CD14-positive monocyte (primary cell): ENCODE measurements at regions not wholly inside any gene's neighbourhood (a gene's known extent, or its start where the extent isn't known, plus 50 kb on each side); places are given as distances from the start of the nearest gene placed in this dataset.

Experiments
- DNase-seq, 3 donors: peaks; one replicate each; pipeline ENCODE4 v3.0.0-alpha.2; 2011 to 2022
- H2AFZ ChIP-seq: 2 replicates; pipeline ENCODE4 v1.6.0; 2012; ENCODE audit warnings: mild to moderate bottlenecking, low read depth, low read length, inconsistent platforms; ENCODE audit not compliant: insufficient read depth, poor library complexity, severe bottlenecking
- H3K27ac ChIP-seq, 2 donors: 1 replicate in 1 of 2; 2 replicates in 1 of 2; pipeline ENCODE4 v1.5.1; 2012 to 2013; ENCODE audit warnings: low read length in 2 of 2, control low read depth in 1 of 2, inconsistent platforms in 1 of 2, low read depth in 1 of 2, mild to moderate bottlenecking in 1 of 2
- H3K27me3 ChIP-seq, 2 donors: one replicate each; pipeline versions ENCODE4 v1.6.0 to v1.6.1; 2011 to 2013; ENCODE audit warnings: low read length in 2 of 2; ENCODE audit not compliant: control insufficient read depth in 2 of 2, insufficient read depth in 2 of 2
- H3K36me3 ChIP-seq, 2 donors: replicated peaks in 1 of 2; 1 replicate in 1 of 2; 2 replicates in 1 of 2; pipeline versions ENCODE4 v1.5.1 to v1.6.1; 2012 to 2013; ENCODE audit warnings: low read length in 2 of 2, control low read depth in 1 of 2, inconsistent platforms in 1 of 2, mild to moderate bottlenecking in 1 of 2; ENCODE audit not compliant: insufficient read depth in 2 of 2, control insufficient read depth in 1 of 2
- H3K4me1 ChIP-seq, 2 donors: 1 replicate in 1 of 2; 2 replicates in 1 of 2; pipeline versions ENCODE4 v1.5.1 to v1.6.1; 2012 to 2013; ENCODE audit warnings: low read length in 2 of 2, control low read depth in 1 of 2, inconsistent platforms in 1 of 2, mild to moderate bottlenecking in 1 of 2, moderate library complexity in 1 of 2; ENCODE audit not compliant: insufficient read depth in 2 of 2, control insufficient read depth in 1 of 2
- H3K4me2 ChIP-seq: replicated peaks from 2 replicates; pipeline ENCODE3; 2012; ENCODE audit warnings: low read length, moderate library complexity, mild to moderate bottlenecking; ENCODE audit not compliant: poor library complexity, severe bottlenecking; ENCODE audit errors: extremely low read depth
- H3K4me3 ChIP-seq, 3 experiments: fragments of 200-600 bp in 1 of 3; sonication (generic) in 1 of 3; replicated peaks in 1 of 3; 1 replicate in 2 of 3; 2 replicates in 1 of 3; pipeline ENCODE4 v1.5.1; 2011 to 2013; ENCODE audit warnings: low read length in 3 of 3, mild to moderate bottlenecking in 3 of 3, control low read depth in 2 of 3, low read depth in 2 of 3, inconsistent platforms in 1 of 3, moderate library complexity in 1 of 3
- H3K79me2 ChIP-seq: 2 replicates; pipeline ENCODE4 v1.6.0; 2012; ENCODE audit warnings: mild to moderate bottlenecking, control low read depth, inconsistent platforms, low read length, moderate library complexity; ENCODE audit not compliant: insufficient read depth
- H3K9ac ChIP-seq: 2 replicates; pipeline ENCODE4 v1.6.0; 2017; ENCODE audit warnings: low read length, mild to moderate bottlenecking; ENCODE audit not compliant: insufficient read depth, poor library complexity, severe bottlenecking
- H3K9me3 ChIP-seq, 2 donors: replicated peaks in 1 of 2; 1 replicate in 1 of 2; 2 replicates in 1 of 2; pipeline versions ENCODE4 v1.5.1 to v1.6.1; 2012 to 2013; ENCODE audit warnings: low read length in 2 of 2, control low read depth in 1 of 2; ENCODE audit not compliant: control insufficient read depth in 1 of 2, insufficient read depth in 1 of 2
- H4K20me1 ChIP-seq: 2 replicates; pipeline ENCODE4 v1.6.0; 2012; ENCODE audit warnings: mild to moderate bottlenecking, low read length, control low read depth, moderate library complexity; ENCODE audit not compliant: insufficient read depth
- H3K27ac Mint-ChIP-seq, 7 donors: one replicate each; pipeline ENCODE4 v1.8.0; 2020; ENCODE audit warnings: mild to moderate bottlenecking in 7 of 7, mixed read lengths in 7 of 7, moderate library complexity in 6 of 7, inconsistent platforms in 2 of 7
- H3K27me3 Mint-ChIP-seq, 3 donors: one replicate each; pipeline ENCODE4 v1.8.0; 2021 to 2022; ENCODE audit warnings: low read depth in 3 of 3, mild to moderate bottlenecking in 3 of 3, mixed read lengths in 3 of 3, moderate library complexity in 3 of 3, inconsistent platforms in 1 of 3
- H3K36me3 Mint-ChIP-seq, 2 donors: one replicate each; pipeline ENCODE4 v1.8.0; 2020; ENCODE audit warnings: mixed read lengths in 2 of 2, inconsistent platforms in 1 of 2, mild to moderate bottlenecking in 1 of 2
- H3K4me1 Mint-ChIP-seq: one replicate; pipeline ENCODE4 v1.8.0; 2020; ENCODE audit warnings: mild to moderate bottlenecking, mixed read lengths
- H3K4me3 Mint-ChIP-seq, 2 donors: one replicate each; pipeline ENCODE4 v1.8.0; 2020; ENCODE audit warnings: mild to moderate bottlenecking in 2 of 2, mixed read lengths in 2 of 2, moderate library complexity in 1 of 2
- H3K9me3 Mint-ChIP-seq, 7 donors: one replicate each; pipeline ENCODE4 v1.8.0; 2020 to 2022; ENCODE audit warnings: mixed read lengths in 7 of 7, mild to moderate bottlenecking in 6 of 7, moderate library complexity in 6 of 7, inconsistent platforms in 2 of 7
- WGBS: methylation state at CpG from one replicate; pipeline ENCODE4 v1.1.5; 2013; ENCODE audit warnings: missing lambda C conversion rate; ENCODE audit not compliant: insufficient coverage; 5-methylcytosine and 5-hydroxymethylcytosine counted together
- intact Hi-C, 2 donors: fragments of 100-400 bp; cut with micrococcal nuclease; formaldehyde crosslinking; loops; one replicate each; pipeline versions ENCODE4 v1.15.0 to v1.15.1; 2023
- TF ChIP-seq, protein P1 (sequence below): fragments of 200-600 bp; IDR thresholded peaks from one replicate; pipeline ENCODE4 v1.8.0; 2022; ENCODE audit warnings: antibody characterized with exemption, mild to moderate bottlenecking

DNA sequence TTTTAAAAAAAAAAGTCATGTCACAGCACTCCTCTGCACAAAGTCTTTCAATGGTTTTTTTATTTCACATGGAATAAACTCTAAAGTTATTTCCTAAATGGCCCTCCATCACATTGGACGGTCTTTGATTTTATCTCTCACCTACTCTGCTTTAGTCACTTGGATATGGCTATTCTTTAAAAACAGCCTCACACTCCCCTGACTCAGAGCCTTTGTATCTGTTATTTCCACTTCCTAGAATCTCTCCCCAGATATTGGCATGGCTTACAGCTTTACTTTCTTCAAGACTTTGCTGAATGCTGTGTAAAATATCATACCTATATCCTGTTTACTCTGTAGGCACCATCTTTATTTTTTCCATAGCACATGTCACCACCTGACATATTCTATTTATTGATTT lies 194.7 kb upstream of the MCHR2 start:
- Histone ChIP-seq H3K27ac (no peak overlapping the region), H3K9ac (no peak overlapping the region), H3K4me3 (no peak overlapping the region), H3K9me3 (no peaks in the 10 kb centered on the region), H4K20me1 (no peaks in the 10 kb centered on the region), H3K4me2 (no peak overlapping the region), H3K4me1 (no peaks in the 10 kb centered on the region), H3K36me3 (no peaks in the 10 kb centered on the region), H2AFZ (no peak overlapping the region), H3K27me3 (no peaks in the 10 kb centered on the region), H3K79me2 (no peaks in the 10 kb centered on the region)
- no peaks in the 10 kb centered on the region for H3K4me1 Mint-ChIP-seq
- intact Hi-C loops: no loop called here
- no peaks in the 10 kb centered on the region for H3K36me3 Mint-ChIP-seq
- no peak overlapping the region for H3K27ac Mint-ChIP-seq
- TF ChIP-seq, protein P1, sequence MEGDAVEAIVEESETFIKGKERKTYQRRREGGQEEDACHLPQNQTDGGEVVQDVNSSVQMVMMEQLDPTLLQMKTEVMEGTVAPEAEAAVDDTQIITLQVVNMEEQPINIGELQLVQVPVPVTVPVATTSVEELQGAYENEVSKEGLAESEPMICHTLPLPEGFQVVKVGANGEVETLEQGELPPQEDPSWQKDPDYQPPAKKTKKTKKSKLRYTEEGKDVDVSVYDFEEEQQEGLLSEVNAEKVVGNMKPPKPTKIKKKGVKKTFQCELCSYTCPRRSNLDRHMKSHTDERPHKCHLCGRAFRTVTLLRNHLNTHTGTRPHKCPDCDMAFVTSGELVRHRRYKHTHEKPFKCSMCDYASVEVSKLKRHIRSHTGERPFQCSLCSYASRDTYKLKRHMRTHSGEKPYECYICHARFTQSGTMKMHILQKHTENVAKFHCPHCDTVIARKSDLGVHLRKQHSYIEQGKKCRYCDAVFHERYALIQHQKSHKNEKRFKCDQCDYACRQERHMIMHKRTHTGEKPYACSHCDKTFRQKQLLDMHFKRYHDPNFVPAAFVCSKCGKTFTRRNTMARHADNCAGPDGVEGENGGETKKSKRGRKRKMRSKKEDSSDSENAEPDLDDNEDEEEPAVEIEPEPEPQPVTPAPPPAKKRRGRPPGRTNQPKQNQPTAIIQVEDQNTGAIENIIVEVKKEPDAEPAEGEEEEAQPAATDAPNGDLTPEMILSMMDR: no peak
- H3K27me3 Mint-ChIP-seq: peaks cover 0 to 7% (median 0%) of the 10 kb centered on the region in 3 donors
- no peak overlapping the region for H3K4me3 Mint-ChIP-seq
- 88% methylated on average over 1 of the region's 1 CpG for WGBS
- H3K9me3 Mint-ChIP-seq: peaks cover 0 to 4% (median 0%) of the 10 kb centered on the region in 7 donors
- DNase-seq: no peak

DNA sequence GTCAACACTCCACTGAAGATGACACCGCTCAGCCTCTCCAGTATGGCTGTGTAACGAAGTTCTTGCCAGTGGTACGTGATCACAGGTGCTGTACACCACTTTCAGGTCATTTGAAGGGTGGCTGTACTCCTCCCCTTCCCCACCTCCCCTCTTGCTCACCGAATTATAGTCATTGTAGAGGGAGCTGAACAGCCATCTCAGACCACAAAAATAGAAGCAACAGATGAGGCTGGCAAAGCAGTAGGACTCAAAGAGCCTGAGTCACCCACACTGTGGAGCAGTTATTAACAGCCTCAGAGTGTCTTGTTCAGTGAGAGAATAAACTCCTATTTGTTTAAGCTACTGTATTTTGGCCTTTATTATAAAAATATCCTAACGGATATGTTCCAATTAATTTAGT lies 192.5 kb upstream of the MCHR2 start:
- Histone ChIP-seq H3K27ac (no peak overlapping the region), H3K9ac (no peak overlapping the region), H4K20me1 (no peaks in the 10 kb centered on the region), H3K4me1 (no peaks in the 10 kb centered on the region), H3K9me3 (no peaks in the 10 kb centered on the region), H2AFZ (no peak overlapping the region), H3K27me3 (no peaks in the 10 kb centered on the region), H3K4me2 (no peak overlapping the region), H3K4me3 (no peak overlapping the region), H3K79me2 (no peaks in the 10 kb centered on the region), H3K36me3 (no peaks in the 10 kb centered on the region)
- peaks cover 0 to 7% (median 2%) of the 10 kb centered on the region in 3 donors for H3K27me3 Mint-ChIP-seq
- TF ChIP-seq, protein P1: no peak
- WGBS: 100% methylated on average over 1 of the region's 5 CpGs
- no peaks in the 10 kb centered on the region for H3K4me1 Mint-ChIP-seq
- H3K27ac Mint-ChIP-seq: peak overlapping the region in 1 of 7 donors; percentile 23
- no peaks in the 10 kb centered on the region for H3K36me3 Mint-ChIP-seq
- H3K4me3 Mint-ChIP-seq: no peak overlapping the region
- DNase-seq: no peak
- intact Hi-C loops: no loop called here
- peaks cover 0 to 4% (median 0%) of the 10 kb centered on the region in 7 donors for H3K9me3 Mint-ChIP-seq
